ENCODE measurements at regions not wholly inside any gene's neighbourhood (a gene's known extent, or its start where the extent isn't known, plus 50 kb on each side); places are given as distances from the start of the nearest gene placed in this dataset.

DNA sequence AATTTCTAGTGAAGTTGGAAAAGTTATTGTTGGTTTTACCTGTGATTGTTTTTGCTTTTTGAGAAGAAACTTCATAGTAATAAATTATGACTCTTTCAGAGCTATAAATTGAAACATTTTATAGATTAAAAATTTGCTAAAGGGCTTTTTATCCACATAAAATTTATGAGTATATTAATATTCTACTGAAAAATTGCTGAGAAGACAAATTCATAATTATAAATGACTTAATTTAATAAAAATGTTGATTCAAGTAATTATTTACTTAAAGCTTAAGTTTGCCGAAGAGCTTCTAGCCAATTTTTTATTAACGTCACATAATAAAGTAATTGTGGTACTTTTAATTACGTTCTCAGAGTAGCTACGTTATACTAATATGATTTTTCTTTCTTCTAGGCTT lies 761.7 kb downstream of the DNAJB9 start:
- no peak for DNase-seq (ENCODE audit: low spot score)
- TF ChIP-seq CTCF (IDR thresholded peaks at IDR 0.05) = no peak
- Histone ChIP-seq H3K27ac (no peak overlapping the region), H3K4me3 (no peak overlapping the region)

- Histone ChIP-seq H3K27ac (no peak overlapping the region), H3K4me3 (no peak overlapping the region)
- no peak for DNase-seq (ENCODE audit: low spot score)
- no peak for TF ChIP-seq CTCF (IDR thresholded peaks at IDR 0.05)
These were observed 766.3 kb downstream of the DNAJB9 start for GRCh38 chr7:109335951-109336350.

DNA sequence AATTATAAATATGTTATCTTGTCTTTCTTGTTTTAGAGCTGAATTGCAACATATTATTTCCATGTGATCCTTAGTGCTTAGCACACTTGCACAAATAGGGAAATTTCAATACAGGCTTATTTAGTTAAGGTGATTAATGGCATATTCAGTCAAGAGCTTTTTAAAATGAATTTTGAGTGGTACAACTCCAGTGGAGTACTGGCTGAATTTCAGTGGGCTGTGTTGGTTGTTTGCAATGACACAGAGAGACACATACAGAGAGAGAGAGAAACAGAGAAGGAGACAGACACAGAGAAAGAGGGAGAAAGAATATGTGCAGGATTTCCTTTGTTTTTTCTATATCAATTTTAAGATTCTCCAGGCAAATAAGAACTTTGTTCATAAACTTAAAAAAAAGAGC lies 766.9 kb downstream of the DNAJB9 start:
- TF ChIP-seq CTCF (IDR thresholded peaks at IDR 0.05) = no peak
- DNase-seq (ENCODE audit: low spot score) = no peak
- no peak overlapping the region for H3K4me3 ChIP-seq
- no peak overlapping the region for H3K27ac ChIP-seq

GRCh38 chr7:109343678-109344077 lies 774.0 kb downstream of the DNAJB9 start:
- DNase-seq (ENCODE audit: low spot score) = no peak
- TF ChIP-seq CTCF (IDR thresholded peaks at IDR 0.05) = no peak
- no peak overlapping the region for H3K27ac ChIP-seq

GRCh38 chr7:109351493-109351892 lies 781.8 kb downstream of the DNAJB9 start:
- no peak for DNase-seq (ENCODE audit: low spot score)
- TF ChIP-seq CTCF (IDR thresholded peaks at IDR 0.05) = no peak
- no peak overlapping the region for H3K27ac ChIP-seq

More at GRCh38 chr7:109343678-109344077, 774.0 kb downstream of the DNAJB9 start:
- no peak overlapping the region for H3K4me3 ChIP-seq

DNA sequence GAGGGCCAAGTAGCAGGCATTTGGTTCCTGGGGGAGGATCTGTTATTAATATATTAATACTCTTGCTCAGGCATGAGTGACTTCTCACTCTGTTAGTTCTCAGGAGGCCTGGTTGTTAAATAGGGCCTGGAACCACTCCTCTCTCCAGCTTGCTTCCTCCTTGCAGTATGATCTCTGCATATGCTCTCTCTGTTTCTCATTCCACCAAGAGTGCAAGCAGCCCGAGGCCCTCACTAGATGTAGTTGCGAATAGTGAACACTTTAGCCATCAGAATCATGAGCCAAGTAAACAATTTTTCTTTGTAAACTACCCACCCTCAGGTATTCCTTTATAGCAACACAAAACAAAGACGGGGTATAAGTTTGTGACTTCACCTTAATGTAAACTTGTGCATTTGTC lies 784.3 kb downstream of the DNAJB9 start:
- no peak overlapping the region for H3K4me3 ChIP-seq
- no peak overlapping the region for H3K27ac ChIP-seq
- TF ChIP-seq CTCF (IDR thresholded peaks at IDR 0.05) = no peak
- no peak for DNase-seq (ENCODE audit: low spot score)

More at GRCh38 chr7:109351493-109351892, 781.8 kb downstream of the DNAJB9 start:
- H3K4me3 ChIP-seq = no peak overlapping the region

- H3K4me3 ChIP-seq = no peak overlapping the region
- H3K27ac ChIP-seq = no peak overlapping the region
- no peak for DNase-seq (ENCODE audit: low spot score)
- TF ChIP-seq CTCF (IDR thresholded peaks at IDR 0.05) = no peak
These were observed 784.9 kb downstream of the DNAJB9 start for GRCh38 chr7:109354552-109354951.
